SKM-1 treated with dmso at 0.1 percent for 144 hours (cell line): ENCODE measurements at regions not wholly inside any gene's neighbourhood (a gene's known extent, or its start where the extent isn't known, plus 50 kb on each side); places are given as distances from the start of the nearest gene placed in this dataset.
"Not testable (repeated sequence)": the region's sequence is repeated elsewhere in the genome, so short reads cannot be mapped to it uniquely, and the experiment has no call there.

Source experiments
- DNase-seq: peaks from one replicate; lab custom pipeline; 2025; ENCODE audit not compliant: unreplicated experiment; lab: John Stamatoyannopoulos, UW

DNA sequence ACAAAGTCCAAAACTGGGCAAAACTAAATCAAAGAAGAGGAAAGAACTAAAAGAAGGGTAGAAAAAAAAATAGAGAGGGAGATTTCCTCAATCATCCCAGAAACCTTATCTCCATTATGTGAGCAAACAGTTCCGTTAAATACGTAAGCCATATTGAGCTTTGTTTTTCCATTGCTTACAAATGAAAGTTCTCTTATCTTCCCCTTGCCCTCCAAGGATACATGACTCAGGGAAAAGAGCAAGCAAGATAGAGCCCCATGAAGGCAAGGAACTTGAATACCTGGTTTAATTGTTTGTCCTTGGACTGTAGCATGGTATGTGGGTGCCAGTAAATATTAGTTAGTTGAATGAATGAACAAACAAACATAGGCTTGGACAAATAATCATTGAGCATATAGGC lies 126.8 kb upstream of the USP15 start:
- DNase-seq = no peak

DNA sequence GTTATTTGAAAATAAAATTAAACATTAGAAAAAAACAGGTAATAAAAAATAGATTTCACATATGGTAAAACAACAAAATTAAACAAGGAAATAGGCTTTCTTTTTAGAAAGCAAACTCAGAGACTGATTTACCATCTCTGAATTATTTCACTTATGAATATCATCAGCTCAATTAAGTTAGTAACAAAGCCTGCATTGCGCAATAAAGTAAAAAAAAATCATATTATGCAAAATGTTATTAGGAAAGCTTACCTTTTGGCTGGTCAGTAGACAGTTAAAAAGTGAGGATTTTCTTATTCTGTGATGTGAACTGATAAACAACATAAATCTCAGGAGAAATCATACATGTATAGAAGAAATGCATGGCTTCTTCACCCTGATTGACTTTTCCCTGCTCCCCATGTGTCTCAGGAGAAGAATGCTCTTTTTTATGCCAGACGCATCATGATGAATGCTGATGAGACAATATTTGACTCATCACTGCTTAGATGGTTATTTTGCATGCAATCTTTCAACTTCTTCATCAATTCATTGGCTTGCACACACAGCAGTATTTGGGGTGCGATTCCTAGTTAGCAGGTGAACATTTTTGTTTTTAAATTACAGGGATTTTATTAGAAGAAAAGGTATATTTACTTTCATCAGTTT lies 124.5 kb upstream of the USP15 start:
- DNase-seq = no peak

DNA sequence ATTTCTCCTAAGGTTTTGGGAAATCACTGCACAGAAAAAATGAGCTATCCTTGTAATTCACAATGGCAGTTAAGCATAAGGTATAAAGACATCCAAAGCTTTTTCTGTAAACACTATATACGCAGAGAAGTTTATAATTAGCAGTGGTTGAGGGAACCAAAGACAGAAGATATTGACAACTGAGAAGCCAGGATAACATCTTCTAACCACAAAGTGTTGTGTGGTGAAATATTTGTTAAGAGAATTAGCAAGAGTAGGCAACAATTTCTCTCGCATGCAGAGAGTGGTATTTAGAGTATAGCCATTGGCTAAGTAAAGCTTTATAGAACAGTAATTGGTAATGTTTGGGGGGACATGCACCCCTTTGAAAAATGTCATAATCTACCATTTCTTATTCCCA lies 123.7 kb upstream of the USP15 start:
- no peak for DNase-seq

- DNase-seq = no peak
Measured at GRCh38 chr12:62138527-62138926, 121.7 kb upstream of the USP15 start.

GRCh38 chr12:62146318-62146717 lies 113.9 kb upstream of the USP15 start:
- peak; percentile 14 for DNase-seq

GRCh38 chr12:62158013-62158412 lies 102.2 kb upstream of the USP15 start:
- no peak for DNase-seq

DNA sequence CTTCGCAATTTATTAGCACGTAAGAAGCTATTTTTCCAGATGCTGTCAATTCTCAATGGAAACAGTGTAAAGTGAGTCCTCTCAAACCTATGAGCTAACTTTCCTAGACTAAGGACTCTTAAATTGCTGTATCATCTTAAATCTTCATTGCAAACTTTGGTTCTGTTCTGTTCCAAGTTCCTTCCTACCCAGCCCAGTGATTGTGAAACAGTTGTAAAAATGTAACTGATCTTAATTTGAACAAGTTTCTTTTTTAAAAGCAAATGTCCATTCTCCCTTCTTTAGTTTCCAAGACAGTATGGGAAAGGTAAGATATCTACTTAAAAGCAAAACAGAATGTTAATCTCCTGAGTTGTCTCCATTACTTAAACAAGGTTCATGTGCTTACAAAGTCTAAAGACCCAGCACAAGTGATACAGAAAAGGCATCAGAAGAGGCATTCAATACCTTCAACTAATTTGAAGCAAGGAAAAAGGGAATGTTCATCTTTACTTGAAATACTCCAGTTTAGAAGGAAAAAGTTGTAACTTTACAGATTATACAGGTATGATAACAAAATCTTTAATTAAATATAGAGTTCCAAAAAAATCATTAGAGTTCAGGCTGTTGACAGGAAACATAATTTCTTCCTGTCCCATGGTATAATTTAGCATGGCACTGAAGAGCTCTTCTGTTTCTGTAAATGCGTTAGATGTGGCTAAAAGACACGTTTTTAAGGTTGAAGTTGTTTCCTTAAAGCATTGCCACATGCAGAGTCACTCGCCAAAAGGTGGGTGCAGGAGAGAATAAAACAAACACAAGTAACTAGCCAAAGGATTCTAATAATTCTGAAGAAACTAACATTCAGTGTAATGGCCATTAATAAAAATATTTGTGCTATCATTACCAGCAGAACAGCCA lies 101.5 kb upstream of the USP15 start:
- no peak for DNase-seq

- no peak for DNase-seq
Measured at GRCh38 chr12:62162214-62162613, 98.0 kb upstream of the USP15 start.

DNA sequence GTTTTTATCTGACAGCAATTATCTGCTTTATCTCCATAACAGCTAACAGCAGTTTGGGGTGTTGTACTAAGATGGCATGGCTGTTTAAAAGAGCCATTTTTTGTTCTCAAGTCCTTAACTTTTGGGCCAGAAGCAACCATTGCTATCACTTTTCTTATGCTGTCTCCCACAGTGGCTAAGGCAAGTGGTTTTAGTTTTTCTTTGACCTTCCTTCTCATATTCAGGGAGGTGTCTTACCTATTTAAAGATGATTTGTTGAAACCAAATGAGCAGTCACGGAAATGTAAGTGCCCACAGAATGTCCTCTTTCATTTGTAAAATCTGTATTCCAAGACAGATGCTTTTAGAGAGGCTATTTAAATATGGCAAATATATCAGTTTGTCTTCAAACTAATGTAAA lies 96.8 kb upstream of the USP15 start:
- no peak for DNase-seq

- DNase-seq = no peak
Measured at GRCh38 chr12:62164036-62164435, 96.2 kb upstream of the USP15 start.

DNA sequence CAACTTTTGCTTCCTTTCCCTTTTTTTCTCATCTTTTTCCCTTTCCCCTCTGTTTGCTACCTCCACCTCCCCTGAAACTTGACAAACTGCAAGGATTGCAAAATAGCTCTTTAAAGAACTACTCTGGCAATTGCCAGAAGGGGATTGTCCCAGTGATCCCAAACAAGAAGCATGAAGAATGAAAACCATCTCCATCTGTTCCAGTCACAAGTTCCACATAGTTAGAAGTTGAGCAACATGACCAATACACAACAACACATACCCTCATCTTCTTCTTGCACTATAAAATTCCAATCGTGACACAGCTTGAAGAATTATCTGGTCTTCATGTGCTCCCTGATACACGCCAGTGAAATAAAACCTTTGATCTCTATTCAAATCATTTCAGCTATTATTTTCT lies 93.7 kb upstream of the USP15 start:
- no peak for DNase-seq

- no peak for DNase-seq
Measured at GRCh38 chr12:62168411-62168810, 91.8 kb upstream of the USP15 start.

DNA sequence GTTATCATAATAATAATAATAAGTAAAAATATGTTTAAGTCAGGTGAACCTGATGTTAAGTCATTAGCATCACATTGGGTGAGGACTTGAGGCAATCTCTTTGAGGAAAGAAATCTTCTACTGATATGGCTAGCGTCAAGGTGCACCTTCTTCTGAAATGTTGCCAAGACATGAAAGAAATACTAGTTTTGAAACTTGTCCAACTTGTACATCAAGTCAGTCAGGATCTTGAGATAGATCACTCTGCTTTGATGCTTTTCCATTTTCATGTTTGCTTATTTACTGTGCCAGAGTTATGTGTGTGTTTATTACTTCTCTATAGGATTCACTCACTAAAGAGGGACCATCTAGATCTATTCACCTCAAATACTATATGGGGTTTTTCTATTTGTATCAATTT lies 90.0 kb upstream of the USP15 start:
- no peak for DNase-seq

GRCh38 chr12:62190689-62191490 lies 69.3 kb upstream of the USP15 start:
- no peak for DNase-seq

GRCh38 chr12:62191491-62192179 lies 68.6 kb upstream of the USP15 start:
- DNase-seq = no peak

- peak; percentile 44 for DNase-seq
Measured at GRCh38 chr12:62192180-62192902, 67.9 kb upstream of the USP15 start.

- no peak for DNase-seq
Measured at GRCh38 chr12:62192903-62193250, 67.3 kb upstream of the USP15 start.

DNA sequence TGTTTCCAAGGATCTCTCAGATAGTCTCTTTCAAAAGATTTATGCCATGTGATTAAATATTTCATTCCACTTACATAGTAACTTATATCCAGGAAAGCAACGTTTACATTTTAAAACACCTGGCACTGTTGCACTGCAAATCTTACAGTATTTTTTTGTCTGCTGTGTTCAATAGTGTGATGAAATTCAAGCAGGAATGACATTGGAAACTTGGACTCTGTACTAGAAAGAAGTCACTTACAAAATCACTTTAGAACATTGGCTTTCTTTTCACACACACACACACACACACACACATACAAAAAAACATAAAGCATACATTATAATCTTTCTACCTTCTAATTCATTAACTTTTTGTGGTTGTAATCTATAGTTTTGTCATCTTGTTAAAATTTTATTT lies 66.2 kb upstream of the USP15 start:
- DNase-seq = no peak

GRCh38 chr12:62194616-62195015 lies 65.6 kb upstream of the USP15 start:
- no peak for DNase-seq

DNA sequence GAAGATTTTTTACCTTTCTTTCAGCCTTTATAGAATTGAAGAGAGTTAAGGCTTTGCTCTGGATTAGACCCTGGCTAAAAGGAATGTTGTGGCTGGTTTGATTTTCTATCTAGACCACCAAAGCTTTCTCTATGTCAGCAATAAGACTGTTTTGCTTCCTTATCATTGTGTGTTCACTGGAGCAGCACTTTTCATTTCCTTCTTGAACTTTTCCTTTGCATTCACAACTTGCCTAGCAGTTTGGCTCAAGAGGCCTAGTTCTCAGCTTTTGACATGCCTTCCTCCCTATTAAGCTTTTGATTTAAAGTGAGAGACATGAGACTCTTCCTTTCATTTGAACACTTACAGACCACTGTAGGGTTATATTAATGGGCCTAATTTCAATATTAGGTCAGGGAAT lies 64.1 kb upstream of the USP15 start:
- DNase-seq = no peak

- not testable (repeated sequence) for DNase-seq
Measured at GRCh38 chr12:62202861-62203260, 57.3 kb upstream of the USP15 start.
